Astrocyte (in vitro differentiated cells and primary cell): ENCODE measurements at regions not wholly inside any gene's neighbourhood (a gene's known extent, or its start where the extent isn't known, plus 50 kb on each side); places are given as distances from the start of the nearest gene placed in this dataset.

Experiments
- DNase-seq: peaks from one replicate; pipeline ENCODE4 v3.0.0-alpha.2; 2010; ENCODE audit warnings: low read depth
- FAIRE-seq: peaks from 2 replicates; lab custom pipeline; 2011; peaks lifted over from hg19 to GRCh38; lab: Jason Lieb, UNC
- H2AFZ ChIP-seq: 2 replicates; pipeline ENCODE4 v1.6.0; 2012; ENCODE audit warnings: low read depth, low read length, inconsistent platforms
- H3K27ac ChIP-seq: 2 replicates; pipeline ENCODE4 v1.5.1; 2011; ENCODE audit warnings: low read depth, low read length, inconsistent platforms
- H3K27me3 ChIP-seq: 2 replicates; pipeline ENCODE4 v1.6.0; 2011; ENCODE audit warnings: low read length, inconsistent platforms; ENCODE audit not compliant: insufficient read depth
- H3K36me3 ChIP-seq: 2 replicates; pipeline ENCODE4 v1.5.1; 2011; ENCODE audit warnings: low read length, inconsistent platforms; ENCODE audit not compliant: insufficient read depth
- H3K4me1 ChIP-seq: 2 replicates; pipeline ENCODE4 v1.5.1; 2011; ENCODE audit warnings: low read length, inconsistent platforms; ENCODE audit not compliant: insufficient read depth
- H3K4me2 ChIP-seq: 2 replicates; pipeline ENCODE4 v1.6.0; 2012; ENCODE audit warnings: low read length, inconsistent platforms
- H3K4me3 ChIP-seq: 2 replicates; pipeline ENCODE4 v1.5.1; 2011; ENCODE audit warnings: low read depth, mild to moderate bottlenecking, low read length, inconsistent platforms; ENCODE audit not compliant: insufficient read depth
- H3K79me2 ChIP-seq: 2 replicates; pipeline ENCODE4 v1.6.0; 2012; ENCODE audit warnings: mild to moderate bottlenecking, low read length, inconsistent platforms; ENCODE audit not compliant: insufficient read depth
- H3K9ac ChIP-seq: 2 replicates; pipeline ENCODE4 v1.6.0; 2012; ENCODE audit warnings: mild to moderate bottlenecking, low read length, inconsistent platforms
- H3K9me3 ChIP-seq: 2 replicates; pipeline ENCODE4 v1.5.1; 2012; ENCODE audit warnings: low read depth, mild to moderate bottlenecking, low read length, inconsistent platforms; ENCODE audit not compliant: insufficient read depth
- H4K20me1 ChIP-seq: 2 replicates; pipeline ENCODE4 v1.6.0; 2012; ENCODE audit warnings: low read length, inconsistent platforms; ENCODE audit not compliant: insufficient read depth
- H3K27ac Mint-ChIP-seq: one replicate; pipeline ENCODE4 v1.8.0; 2021; ENCODE audit warnings: mild to moderate bottlenecking, mixed read lengths; ENCODE audit not compliant: unreplicated experiment
- H3K27me3 Mint-ChIP-seq: one replicate; pipeline ENCODE4 v1.8.0; 2021; ENCODE audit warnings: low read depth, mixed read lengths; ENCODE audit not compliant: unreplicated experiment
- H3K36me3 Mint-ChIP-seq: one replicate; pipeline ENCODE4 v1.8.0; 2021; ENCODE audit warnings: low read depth, mixed read lengths; ENCODE audit not compliant: unreplicated experiment
- H3K4me1 Mint-ChIP-seq: one replicate; pipeline ENCODE4 v1.8.0; 2021; ENCODE audit warnings: low read depth, mixed read lengths; ENCODE audit not compliant: unreplicated experiment
- H3K4me3 Mint-ChIP-seq: one replicate; pipeline ENCODE4 v1.8.0; 2021; ENCODE audit warnings: mild to moderate bottlenecking, moderate library complexity, mixed read lengths; ENCODE audit not compliant: unreplicated experiment
- H3K9me3 Mint-ChIP-seq: one replicate; pipeline ENCODE4 v1.8.0; 2021; ENCODE audit warnings: mild to moderate bottlenecking, mixed read lengths; ENCODE audit not compliant: unreplicated experiment
- EZH2 ChIP-seq: IDR thresholded peaks from 2 replicates; pipeline ENCODE4 v1.6.1; 2012; ENCODE audit warnings: mild to moderate bottlenecking, low read length, inconsistent platforms; ENCODE audit not compliant: insufficient read depth
- TF ChIP-seq, protein P1 (sequence below): IDR thresholded peaks from 2 replicates; pipeline ENCODE4 v1.5.1; 2011; ENCODE audit warnings: low read depth, mild to moderate bottlenecking, inconsistent platforms, low read length, moderate library complexity; ENCODE audit not compliant: insufficient read depth

DNA sequence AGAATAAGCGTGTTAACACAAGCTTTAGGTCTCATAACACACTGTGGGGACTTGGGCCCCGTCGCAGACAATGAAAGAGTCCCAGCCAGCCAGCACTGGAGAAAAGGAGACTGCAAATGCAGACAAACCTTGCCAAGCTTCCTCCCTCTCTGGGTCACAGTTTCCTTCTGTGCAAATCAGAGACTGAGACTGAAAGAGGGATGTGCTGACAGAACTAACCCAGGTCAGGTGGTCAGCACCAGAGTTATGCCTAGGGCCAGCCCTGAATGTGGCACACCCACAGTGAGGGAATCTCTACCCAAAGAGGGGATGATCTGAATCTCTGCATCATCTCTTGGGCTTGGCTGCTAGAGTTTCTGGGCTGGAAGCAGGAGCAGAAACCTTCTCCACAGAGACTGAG is 282.3 kb upstream of the CCL2 start:
- DNase-seq, result no peak
- no peak overlapping the region for H3K27ac Mint-ChIP-seq
- Histone ChIP-seq H3K4me2 (no peak overlapping the region), H3K9ac (no peak overlapping the region), H3K27ac (no peak overlapping the region), H3K4me1 (no peaks in the 10 kb centered on the region), H2AFZ (no peak overlapping the region), H3K9me3 (no peaks in the 10 kb centered on the region), H4K20me1 (no peaks in the 10 kb centered on the region), H3K27me3 (no peaks in the 10 kb centered on the region), H3K79me2 (no peaks in the 10 kb centered on the region), H3K4me3 (no peak overlapping the region), H3K36me3 (no peaks in the 10 kb centered on the region)
- no peak for FAIRE-seq
- no peak for TF ChIP-seq EZH2
- TF ChIP-seq, protein P1, sequence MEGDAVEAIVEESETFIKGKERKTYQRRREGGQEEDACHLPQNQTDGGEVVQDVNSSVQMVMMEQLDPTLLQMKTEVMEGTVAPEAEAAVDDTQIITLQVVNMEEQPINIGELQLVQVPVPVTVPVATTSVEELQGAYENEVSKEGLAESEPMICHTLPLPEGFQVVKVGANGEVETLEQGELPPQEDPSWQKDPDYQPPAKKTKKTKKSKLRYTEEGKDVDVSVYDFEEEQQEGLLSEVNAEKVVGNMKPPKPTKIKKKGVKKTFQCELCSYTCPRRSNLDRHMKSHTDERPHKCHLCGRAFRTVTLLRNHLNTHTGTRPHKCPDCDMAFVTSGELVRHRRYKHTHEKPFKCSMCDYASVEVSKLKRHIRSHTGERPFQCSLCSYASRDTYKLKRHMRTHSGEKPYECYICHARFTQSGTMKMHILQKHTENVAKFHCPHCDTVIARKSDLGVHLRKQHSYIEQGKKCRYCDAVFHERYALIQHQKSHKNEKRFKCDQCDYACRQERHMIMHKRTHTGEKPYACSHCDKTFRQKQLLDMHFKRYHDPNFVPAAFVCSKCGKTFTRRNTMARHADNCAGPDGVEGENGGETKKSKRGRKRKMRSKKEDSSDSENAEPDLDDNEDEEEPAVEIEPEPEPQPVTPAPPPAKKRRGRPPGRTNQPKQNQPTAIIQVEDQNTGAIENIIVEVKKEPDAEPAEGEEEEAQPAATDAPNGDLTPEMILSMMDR, result no peak
- peaks cover 3% of the 10 kb centered on the region for H3K36me3 Mint-ChIP-seq
- peaks cover 4% of the 10 kb centered on the region for H3K9me3 Mint-ChIP-seq
- peaks cover 11% of the 10 kb centered on the region for H3K27me3 Mint-ChIP-seq
- peaks cover 23% of the 10 kb centered on the region for H3K4me1 Mint-ChIP-seq
- H3K4me3 Mint-ChIP-seq, result no peak overlapping the region

DNA sequence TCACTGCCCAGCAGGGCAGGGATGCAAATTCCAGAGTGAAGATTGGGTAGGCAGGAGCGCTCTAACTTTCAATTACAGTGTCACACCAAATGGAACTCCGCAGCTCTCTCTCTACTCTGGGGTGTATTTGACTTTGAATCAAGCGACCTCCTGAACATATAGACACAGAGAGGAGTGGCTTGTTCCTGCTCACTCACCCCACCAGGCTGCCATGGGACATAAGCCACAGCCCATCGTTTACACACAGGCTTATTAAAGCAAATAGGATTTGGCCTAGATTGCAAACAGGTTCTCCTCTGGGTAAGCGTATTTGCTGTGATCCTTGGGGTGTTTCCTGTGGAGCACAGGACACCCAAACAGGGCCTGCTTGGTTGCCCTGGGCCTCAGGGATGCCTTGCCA is 281.6 kb upstream of the CCL2 start:
- no peak overlapping the region for H3K9ac ChIP-seq
- H3K27me3 ChIP-seq, result no peaks in the 10 kb centered on the region
- no peaks in the 10 kb centered on the region for H3K36me3 ChIP-seq
- TF ChIP-seq EZH2, result no peak
- TF ChIP-seq, protein P1, result no peak
- H2AFZ ChIP-seq, result no peak overlapping the region
- no peak overlapping the region for H3K4me2 ChIP-seq
- Mint-ChIP-seq H3K4me1 (peaks cover 20% of the 10 kb centered on the region), H3K27ac (no peak overlapping the region), H3K9me3 (peaks cover 4% of the 10 kb centered on the region), H3K4me3 (no peak overlapping the region), H3K27me3 (peaks cover 11% of the 10 kb centered on the region), H3K36me3 (peaks cover 3% of the 10 kb centered on the region)
- H3K79me2 ChIP-seq, result no peaks in the 10 kb centered on the region
- H3K4me1 ChIP-seq, result no peaks in the 10 kb centered on the region
- DNase-seq, result no peak
- no peak overlapping the region for H3K4me3 ChIP-seq
- H3K9me3 ChIP-seq, result no peaks in the 10 kb centered on the region
- H4K20me1 ChIP-seq, result no peaks in the 10 kb centered on the region
- FAIRE-seq, result no peak
- H3K27ac ChIP-seq, result no peak overlapping the region

DNA sequence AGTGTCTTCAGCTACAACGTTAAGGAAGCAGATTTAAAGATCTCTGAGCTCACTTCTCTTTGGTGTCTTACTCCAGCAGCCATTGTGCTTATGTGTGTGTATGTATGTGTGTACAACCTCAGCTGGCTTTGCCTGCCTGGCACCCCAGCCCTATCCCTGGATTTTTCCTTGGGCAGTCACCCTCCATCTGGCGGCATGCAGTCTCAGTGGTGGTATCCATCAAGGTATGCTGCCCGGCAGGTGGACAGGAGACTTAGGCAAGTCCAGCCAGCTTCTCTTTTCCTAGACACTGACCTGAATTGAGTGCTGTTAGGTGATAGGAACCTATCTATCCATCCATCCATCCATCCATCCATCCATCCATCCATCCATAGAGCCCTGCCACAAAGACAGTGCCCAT is 280.8 kb upstream of the CCL2 start:
- no peaks in the 10 kb centered on the region for H4K20me1 ChIP-seq
- H3K4me3 ChIP-seq, result no peak overlapping the region
- Mint-ChIP-seq H3K4me1 (peaks cover 25% of the 10 kb centered on the region), H3K27me3 (peaks cover 11% of the 10 kb centered on the region), H3K36me3 (peaks cover 3% of the 10 kb centered on the region), H3K27ac (no peak overlapping the region), H3K9me3 (peaks cover 4% of the 10 kb centered on the region), H3K4me3 (no peak overlapping the region)
- H3K9ac ChIP-seq, result no peak overlapping the region
- H3K79me2 ChIP-seq, result no peaks in the 10 kb centered on the region
- H3K9me3 ChIP-seq, result no peaks in the 10 kb centered on the region
- no peaks in the 10 kb centered on the region for H3K36me3 ChIP-seq
- no peaks in the 10 kb centered on the region for H3K27me3 ChIP-seq
- H3K4me2 ChIP-seq, result no peak overlapping the region
- no peak overlapping the region for H2AFZ ChIP-seq
- TF ChIP-seq, protein P1, result no peak
- TF ChIP-seq EZH2, result no peak
- no peak overlapping the region for H3K27ac ChIP-seq
- H3K4me1 ChIP-seq, result no peaks in the 10 kb centered on the region
- FAIRE-seq, result no peak
- no peak for DNase-seq
